ENCODE measurements at regions not wholly inside any gene's neighbourhood (a gene's known extent, or its start where the extent isn't known, plus 50 kb on each side); places are given as distances from the start of the nearest gene placed in this dataset.
"Not testable (repeated sequence)": the region's sequence is repeated elsewhere in the genome, so short reads cannot be mapped to it uniquely, and the experiment has no call there.

DNA sequence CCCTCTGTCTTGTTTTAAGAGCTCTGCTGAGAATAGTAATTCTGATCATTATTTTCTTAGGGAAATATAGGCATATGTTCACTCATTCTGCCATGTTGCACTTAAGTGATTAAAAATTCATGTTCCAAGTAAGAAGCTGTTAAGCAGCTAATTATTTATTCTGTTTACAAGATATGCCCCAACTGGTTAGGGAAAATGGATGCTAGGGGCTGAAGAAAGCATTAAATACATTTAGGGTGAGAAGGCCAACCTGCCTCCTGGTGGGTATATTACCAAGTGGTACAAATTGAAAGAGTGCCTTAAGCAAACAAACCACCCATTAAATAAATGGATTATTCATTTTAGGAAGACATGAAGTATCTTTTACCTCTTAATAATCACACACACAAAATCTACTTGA, 392.6 kb upstream of the EPHA5 start:
- no peak for DNase-seq (ENCODE audit: low read depth in 2 of 3, low spot score in 2 of 3)

DNA sequence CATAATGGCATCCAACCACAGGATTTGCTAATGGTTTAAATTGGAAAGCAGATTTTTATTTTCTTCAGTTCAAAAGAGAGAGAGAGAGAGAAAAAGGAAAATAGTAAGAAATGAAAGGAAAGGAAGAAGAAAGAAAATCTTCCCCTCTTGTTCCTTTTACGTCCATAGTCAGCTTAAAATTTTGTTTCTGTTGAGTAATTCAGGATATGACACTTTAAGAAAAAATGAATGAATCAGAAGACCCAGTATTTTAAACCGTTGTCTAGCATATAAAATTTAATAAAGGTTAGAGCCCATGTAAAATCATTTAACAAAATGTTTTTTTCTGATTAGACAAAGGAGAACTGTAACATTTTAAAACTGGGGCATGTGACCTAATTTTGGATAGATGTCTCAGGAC, 391.8 kb upstream of the EPHA5 start:
- DNase-seq (ENCODE audit: low read depth in 2 of 3, low spot score in 2 of 3) = no peak

DNA sequence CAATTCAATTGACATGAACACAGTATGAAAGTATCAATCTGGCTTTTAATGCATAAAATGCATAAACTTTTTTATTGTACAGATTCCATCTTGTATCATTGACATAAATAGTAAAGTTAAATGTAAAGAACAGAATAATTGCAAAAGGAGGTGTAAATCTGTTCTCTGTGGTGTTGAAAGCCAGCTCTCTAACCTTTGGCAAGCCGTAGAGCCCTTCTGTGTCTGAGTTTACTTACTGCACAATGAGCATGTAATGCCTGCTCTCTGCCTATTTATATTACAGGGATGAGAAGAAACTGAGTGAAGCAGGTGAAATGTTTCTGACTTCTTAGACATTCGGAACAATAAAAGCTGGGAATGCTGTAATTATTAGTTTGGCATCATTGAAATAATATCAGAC, 389.3 kb upstream of the EPHA5 start:
- DNase-seq (ENCODE audit: low read depth in 2 of 3, low spot score in 2 of 3) = no peak

DNA sequence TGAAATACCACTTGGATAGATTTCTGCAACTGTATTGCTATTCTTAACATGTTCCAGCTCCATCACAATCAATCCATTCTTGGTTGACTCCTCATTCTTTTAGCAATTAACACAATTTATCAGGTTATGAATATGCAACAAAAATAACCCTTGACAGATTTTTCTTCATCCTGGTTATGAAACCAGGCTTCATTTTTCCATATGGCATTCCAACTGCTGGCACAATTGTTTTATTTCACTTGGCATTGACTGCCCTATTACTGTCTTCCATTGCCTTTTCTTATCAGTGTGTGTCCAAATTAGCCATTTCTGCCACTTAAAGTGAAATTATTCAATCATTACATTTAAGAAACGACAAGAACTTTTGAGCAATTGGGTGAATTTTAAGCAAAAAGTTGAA, 388.8 kb upstream of the EPHA5 start:
- DNase-seq (ENCODE audit: low read depth in 2 of 3, low spot score in 2 of 3) = no peak

DNA sequence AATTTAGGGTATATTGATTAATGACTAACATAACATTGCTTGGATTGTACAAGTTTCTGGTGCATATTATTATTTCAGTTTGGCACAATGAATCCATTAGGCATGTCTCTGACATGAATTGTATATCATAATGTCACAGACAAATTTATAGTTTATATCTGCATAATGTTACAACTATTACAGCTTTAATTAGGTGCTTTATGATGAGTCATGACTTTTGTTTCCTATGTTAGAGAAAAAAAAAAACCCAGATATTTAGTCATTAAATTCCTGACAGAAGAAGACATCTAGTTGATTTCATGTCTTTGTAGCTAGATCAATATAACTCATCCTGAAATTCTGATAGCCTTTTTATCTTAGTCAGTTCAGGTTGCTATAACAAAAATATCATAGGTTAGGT, 385.7 kb upstream of the EPHA5 start:
- no peak for DNase-seq (ENCODE audit: low read depth in 2 of 3, low spot score in 2 of 3)

DNA sequence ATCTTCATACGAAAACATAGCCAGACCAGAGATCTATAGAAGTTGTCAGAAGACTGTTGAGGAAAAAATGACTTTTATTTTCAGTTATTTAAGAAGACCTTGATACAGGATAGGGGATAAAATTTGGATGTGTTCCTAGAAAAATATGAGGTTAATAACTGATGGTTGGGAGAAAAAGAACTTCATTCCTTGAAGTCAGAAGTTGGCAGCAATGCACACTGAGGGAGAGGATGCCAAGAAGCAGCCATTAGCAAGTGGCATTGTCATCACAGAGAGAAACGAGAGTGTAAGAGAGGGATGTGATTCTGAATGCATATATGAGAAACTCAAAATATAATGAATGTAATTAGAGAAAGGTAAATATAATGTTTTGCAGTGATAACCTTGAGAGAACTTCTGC, 382.1 kb upstream of the EPHA5 start:
- no peak for DNase-seq (ENCODE audit: low read depth in 2 of 3, low spot score in 2 of 3)

DNA sequence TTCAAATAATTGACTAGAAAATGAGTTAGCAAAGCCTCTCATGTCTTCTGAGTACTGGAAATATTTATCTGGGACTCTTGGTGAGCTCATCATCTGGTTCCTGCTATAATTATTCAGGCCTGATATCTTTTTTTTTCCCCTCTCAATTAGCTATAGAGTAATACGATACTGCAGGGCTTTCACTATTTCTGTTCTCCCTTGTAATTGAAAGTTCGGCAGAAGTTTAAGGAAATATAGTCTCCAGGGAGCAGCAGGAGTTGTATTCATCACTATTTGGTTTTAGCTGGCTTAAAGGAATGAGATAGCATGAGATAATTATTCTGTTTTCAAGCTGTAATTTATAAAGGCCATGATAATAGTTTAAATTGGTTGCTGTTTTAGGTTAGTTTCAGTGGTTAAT, 378.6 kb upstream of the EPHA5 start:
- no peak for DNase-seq (ENCODE audit: low read depth in 2 of 3, low spot score in 2 of 3)

DNA sequence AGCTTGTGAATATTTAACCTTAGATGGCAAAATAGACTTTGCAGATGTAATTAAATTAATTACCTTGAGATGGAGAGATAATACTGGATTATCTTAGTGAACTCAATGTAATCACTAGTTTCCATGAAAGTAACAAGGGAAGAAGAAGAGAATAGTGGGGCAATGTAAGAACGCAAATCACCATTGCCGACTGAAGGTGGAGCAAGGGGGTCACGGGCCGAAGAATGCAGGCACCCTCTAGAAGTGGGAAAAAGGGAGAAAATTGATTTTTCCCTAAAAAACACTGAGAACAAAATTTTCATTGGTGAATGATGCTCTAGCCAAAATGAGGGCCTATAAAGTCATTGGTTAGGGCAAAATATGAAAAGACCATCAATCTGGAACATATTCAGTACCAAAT, 375.6 kb upstream of the EPHA5 start:
- DNase-seq (ENCODE audit: low read depth in 2 of 3, low spot score in 2 of 3) = no peak

DNA sequence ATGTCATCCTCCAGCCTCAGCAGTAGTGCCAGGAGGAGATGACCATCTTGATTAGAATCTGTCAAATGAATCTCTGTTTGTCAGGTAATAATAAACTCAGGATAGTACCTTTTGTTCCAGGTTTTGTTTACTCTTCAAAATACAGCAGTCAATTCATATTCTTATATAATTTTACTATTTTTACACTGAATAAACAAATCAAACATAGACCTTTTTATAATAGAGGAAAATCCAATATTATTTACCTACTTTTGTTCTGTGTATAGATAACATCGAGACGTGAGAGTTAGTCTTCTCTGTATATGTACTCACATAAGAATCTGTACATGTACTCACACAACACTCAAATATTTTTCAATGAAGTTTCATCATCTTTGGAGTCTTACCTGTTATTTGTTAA, 365.4 kb upstream of the EPHA5 start:
- DNase-seq (ENCODE audit: low read depth in 2 of 3, low spot score in 2 of 3) = no peak

DNA sequence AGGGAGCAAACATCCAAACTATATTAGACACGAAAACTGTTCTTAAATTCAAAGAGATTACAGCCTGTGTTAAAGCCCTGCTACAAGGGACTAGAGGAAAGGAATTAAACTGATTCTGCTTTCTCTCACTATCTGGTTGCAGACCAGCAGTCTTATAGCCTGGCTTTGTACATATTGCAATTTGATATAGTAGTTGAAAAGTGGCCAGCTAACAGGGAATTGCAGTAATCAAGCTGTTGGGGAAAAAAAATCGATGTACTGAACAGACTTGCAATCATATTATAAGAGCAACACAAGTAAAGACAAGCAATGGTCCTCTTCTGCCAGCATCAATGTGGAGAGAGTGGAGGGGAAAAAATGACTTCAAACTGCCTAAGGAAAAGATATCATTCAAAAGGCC, 364.4 kb upstream of the EPHA5 start:
- no peak for DNase-seq (ENCODE audit: low read depth in 2 of 3, low spot score in 2 of 3)

DNA sequence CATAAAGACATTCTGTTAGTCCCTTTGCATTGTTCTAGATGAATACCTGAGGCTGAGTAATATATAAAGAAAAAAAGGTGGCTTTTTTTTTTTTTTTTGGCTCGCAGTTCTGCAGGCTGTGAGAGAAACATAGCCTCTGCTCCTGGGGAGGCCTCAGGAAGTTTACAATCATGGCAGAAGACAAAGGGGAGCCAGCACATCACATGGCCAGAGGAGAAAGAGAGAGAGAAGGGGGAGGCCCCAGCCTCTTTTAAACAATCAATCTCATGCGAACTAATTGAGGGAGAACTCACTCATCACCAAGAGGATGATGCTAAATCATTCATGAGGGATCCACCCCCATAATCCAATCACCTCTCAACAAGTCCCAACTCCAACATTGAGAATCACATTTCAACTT, 364.0 kb upstream of the EPHA5 start:
- no peak for DNase-seq (ENCODE audit: low read depth in 2 of 3, low spot score in 2 of 3)

DNA sequence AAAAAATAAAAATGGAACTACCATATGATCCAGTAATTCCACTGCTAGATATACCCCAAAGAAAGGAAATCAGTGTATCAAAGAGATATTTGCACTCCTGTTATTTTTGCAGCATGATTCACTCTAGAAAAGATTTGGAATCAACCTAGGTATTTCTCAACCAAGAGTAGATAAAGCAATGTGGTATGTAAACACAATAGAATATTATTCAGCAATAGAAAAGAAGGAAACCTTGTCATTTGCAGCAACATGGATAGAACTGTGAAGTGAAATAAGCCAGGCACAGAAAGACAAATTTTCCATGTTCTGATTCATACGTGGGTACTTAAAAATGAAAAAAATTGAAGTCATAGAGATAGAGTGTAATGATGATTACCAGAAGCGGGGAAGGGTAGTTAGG, 362.3 kb upstream of the EPHA5 start:
- DNase-seq (ENCODE audit: low read depth in 2 of 3, low spot score in 2 of 3) = no peak

DNA sequence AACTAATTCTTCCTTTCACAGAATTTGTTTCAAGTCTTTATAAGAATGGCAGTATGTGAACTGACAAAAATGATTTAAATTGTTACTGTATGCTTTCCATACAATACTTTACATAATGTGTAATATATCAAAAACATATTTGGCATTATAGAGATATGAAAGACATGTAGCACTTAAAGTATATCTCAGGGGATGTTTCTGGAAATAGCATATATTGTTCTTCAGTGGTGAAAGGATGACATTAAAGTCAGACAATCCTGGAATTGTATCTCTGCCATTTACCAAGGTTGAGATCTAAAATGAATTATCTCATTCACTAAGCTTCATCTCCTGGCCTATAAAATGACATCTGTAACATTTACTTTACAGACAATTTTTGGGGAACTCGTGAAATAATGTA, 358.4 kb upstream of the EPHA5 start:
- no peak for DNase-seq (ENCODE audit: low read depth in 2 of 3, low spot score in 2 of 3)

DNA sequence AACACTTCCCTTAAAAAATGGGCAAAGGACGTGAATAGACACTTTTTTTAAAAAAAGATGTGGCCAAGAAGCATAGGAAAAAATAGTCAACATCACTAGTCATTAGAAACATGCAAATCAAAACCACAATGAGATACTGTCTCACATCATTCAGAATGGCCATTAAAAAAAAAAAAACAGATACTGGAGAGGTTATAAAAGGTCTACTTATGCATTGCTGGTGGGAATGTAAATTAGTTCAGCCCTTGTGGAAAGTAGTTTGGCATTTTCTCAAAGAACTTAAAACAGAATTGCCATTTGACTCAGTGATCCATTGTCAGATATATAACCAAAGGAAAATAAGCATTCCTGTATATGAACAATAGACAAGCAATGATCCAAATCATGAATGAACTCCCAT, 352.8 kb upstream of the EPHA5 start:
- DNase-seq (ENCODE audit: low read depth in 2 of 3, low spot score in 2 of 3) = no peak

DNA sequence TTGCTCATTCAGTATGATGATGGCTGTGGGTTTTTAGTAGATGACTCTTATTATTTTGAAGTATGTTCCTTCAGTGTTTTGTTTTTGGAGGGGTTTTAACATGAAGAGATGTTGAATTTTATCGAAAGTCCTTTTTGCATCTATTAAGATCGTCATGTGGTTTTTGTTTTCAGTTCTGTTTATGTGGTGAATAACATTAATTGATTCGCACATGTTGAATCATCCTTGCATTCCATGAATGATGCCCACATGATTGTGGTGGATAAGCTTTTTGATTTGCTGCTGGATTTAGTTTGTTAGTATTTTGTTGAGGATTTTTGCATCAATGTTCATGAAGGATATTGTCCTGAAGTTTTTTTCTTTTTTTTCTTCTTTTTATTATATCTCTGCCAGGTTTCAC, 347.4 kb upstream of the EPHA5 start:
- DNase-seq (ENCODE audit: low read depth in 2 of 3, low spot score in 2 of 3) = no peak

DNA sequence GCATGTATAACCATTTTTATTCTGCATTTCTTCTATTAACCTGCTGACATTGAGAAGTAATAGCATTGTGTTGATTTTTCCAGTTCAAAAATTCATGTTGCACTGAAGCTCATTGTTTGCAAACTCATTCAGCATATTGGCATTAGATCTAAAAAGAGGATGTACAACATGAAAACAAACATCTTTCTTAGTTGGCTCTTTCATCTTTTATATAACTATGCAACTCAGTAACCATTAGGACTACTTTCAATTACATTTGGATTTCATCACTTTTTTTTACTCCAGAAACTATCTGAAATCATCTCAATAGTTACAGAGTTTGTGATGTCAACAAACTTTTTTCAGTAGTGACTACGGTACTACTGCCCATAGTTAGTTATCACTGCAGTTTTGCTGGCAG, 346.0 kb upstream of the EPHA5 start:
- no peak for DNase-seq (ENCODE audit: low read depth in 2 of 3, low spot score in 2 of 3)

DNA sequence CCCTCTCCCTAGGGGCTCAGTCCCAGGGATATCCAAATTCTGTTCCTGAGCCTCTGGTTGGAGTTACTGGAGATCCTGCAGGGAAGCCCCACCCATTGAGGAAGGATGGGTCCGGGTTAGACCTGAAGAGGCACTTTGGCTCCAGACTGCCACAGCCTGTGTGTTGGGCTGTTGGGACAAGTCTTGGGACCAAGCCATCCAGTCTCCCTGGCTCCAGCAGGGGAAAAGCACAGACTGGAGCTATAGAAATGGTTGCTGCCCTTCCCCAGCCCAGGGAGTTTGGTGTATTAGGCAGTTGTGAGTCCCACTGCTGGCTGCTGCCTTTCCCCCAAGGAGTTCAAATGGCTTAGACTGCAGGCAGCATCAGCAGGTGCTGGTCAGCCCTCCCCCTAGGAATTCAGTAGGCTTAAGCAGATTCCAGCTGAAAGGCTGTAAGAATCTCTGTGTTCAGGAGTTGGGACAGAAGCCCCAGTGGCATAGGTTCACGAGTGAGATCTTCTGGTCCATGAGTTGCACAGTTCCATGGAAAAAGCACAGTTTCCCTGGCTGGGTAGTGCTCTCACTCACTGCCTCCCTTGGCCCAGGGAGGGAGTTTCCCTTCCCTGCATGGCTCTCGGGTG, 344.0 kb upstream of the EPHA5 start:
- DNase-seq (ENCODE audit: low read depth in 2 of 3, low spot score in 2 of 3) = no peak

DNA sequence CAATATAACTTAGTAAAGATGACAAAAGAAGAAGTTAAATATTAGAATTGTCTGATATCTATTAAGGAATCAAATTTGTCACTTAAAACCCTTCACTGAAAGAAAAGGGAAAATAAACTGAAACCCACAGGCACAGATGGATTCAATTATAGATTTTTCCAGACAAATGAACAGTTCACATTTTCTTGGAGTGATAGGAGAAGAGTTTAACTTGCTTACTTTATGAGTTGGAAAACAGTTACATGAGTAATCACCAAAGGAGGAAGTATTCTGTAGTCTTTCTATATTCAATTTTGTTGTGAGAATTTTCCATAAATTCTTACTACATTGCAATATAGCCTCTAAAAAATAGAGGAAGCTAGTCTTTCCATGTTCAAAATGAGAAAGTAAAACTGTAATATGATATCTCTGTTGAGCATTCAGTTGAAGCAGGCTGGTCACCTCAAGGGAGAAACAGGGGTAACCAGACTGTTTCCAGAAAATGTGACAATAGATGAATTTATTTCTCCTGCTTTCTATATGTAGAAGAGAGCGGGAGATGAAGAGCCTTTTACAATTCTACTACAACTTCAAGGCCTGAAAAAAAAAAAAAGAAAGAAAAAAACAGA, 330.3 kb upstream of the EPHA5 start:
- no peak for DNase-seq (ENCODE audit: low read depth in 2 of 3, low spot score in 2 of 3)

DNA sequence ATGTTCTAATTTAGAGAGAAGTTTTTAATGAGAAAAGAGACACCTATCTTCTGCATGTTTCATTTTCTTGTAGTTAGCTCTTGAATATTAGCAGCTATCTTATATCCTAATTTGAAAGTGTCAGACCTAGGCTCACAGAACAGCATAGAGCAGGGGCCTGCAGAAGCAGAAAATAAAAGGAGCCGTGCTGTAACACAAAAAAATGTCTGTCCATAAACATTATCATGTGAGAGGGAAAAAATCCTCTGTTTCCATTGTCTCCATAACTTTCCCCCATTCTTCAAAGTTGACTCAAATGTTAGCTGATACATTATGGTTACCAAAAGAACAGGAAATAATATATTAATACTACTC, 329.2 kb upstream of the EPHA5 start:
- no peak for DNase-seq (ENCODE audit: low read depth in 2 of 3, low spot score in 2 of 3)

DNA sequence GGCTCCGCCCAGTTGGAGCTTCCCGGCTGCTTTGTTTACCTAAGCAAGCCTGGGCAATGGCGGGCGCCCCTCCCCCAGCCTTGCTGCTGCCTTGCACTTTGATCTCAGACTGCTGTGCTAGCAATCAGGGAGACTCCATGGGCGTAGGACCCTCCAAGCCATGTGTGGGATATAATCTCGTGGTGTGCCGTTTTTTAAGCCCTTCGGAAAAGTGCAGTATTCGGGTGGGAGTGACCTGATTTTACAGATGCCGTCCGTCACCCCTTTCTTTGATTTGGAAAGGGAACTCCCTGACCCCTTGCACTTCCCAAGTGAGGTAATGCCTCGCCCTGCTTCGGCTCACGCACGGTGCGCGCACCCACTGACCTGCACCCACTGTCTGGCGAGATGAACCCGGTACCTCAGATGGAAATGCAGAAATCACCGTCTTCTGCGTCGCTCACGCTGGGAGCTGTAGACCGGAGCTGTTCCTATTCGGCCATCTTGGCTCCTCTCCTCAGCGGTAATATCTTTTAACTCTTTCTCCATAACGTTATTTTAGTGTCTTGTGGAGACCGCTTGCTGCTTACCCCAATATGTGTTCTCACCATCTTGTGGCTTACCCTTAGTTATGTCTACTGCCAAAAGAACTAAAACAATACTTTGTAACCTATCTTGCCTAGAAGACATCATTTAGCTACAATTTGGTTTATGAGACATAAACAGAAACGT, 328.7 kb upstream of the EPHA5 start:
- not testable (repeated sequence) for DNase-seq (ENCODE audit: low read depth in 2 of 3, low spot score in 2 of 3)

DNA sequence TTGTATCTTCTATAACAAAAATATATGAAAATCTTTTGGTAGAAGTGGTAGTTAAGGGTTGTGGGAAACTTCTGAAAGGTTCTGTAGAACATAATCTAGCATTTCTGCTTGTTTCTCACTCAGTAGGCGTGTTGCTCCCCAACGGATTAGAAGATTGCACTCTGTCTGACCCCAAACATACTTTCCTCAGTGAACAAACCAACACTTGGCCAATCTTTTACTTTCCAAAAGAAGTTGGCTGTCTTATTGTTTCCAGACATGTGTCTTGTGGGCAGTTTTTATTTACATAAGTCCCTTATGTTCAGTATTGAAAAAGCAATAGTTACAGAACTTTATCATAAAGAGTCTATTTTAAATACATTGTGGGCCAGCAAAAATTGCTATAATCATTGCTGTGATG, 312.8 kb upstream of the EPHA5 start:
- no peak for DNase-seq (ENCODE audit: low read depth in 2 of 3, low spot score in 2 of 3)

DNA sequence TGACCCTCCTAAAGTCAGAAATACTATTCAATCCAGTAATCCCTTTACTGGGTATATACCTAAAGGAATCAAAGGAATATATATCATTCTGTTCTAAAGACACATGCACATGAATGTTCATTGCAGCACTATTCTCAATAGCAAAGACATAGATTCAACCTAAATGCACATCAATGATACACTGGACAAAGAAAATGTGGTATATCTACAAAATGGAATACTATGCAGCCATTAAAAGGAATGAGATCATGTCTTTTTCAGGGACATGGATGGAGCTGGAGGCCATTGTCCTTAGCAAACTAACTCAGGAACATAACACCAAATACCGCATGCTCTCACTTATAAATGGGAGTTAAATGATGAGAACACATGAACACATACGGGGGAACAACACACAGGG, 306.0 kb upstream of the EPHA5 start:
- no peak for DNase-seq (ENCODE audit: low read depth in 2 of 3, low spot score in 2 of 3)

DNA sequence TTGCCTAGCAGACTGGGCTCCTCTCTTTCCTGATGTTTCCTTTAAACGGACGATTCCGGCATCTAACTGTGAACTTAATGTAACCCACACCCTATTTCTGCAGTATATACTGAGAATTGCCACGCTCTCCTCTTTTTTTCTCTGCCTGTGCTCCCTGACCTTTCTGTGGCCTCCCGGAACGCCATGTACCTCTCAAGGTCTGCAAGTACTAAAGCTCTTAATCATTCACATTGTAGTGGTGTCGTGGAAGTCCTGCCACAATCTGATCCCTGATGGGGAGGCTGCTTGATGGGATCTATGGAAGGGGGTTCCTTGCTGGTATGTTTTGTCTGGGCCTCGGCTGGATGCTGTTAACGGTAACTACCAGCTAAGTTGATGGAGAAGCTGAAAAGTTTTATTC, 302.9 kb upstream of the EPHA5 start:
- no peak for DNase-seq (ENCODE audit: low read depth in 2 of 3, low spot score in 2 of 3)

Data from activated CD8-positive, alpha-beta memory T cell treated with anti-CD3 and anti-CD28 coated beads for 48 hours (primary cell).